ENCODE measurements at regions not wholly inside any gene's neighbourhood (a gene's known extent, or its start where the extent isn't known, plus 50 kb on each side); places are given as distances from the start of the nearest gene placed in this dataset.

DNA sequence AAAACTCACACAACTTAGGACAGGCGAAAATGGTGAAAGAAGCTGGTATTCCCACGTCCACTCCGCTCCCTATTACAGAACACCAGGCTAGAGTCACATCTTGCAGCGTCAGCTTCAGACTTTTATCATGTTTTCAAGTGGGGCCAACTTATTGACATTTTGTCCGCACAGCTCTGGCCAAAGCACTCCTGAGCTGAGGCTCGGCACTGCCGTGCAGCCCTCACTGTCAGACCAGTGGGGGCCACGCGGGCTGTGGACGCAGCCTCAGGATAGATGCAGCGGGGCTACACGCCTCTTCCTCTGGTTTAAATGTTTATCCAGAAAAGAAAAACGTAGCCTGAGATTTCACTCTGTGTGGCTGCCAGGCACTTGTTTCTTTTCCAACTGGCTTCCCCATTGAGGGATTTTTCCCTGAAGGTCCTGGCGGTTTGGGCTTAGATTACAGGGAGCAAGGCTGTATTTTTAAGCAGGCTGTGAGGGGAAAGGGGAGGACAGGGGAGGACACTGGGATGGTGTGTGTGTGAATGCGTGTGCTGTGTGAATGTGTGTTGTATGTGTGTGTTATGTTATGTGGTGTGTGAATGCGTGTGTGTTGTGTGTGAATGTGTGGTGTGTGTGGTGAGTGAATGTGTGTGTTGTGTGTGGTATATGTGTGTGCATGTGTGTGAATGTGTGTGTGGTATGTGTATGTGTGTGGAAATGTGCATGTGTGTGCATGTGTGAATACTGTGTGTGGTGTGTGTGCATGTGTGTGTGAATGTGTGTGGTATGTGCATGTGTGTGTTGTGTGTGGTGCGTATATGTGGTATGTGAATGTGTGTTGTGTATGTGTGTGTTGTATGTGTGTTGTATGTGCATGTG lies 267.6 kb downstream of the DCDC2C start:
- in situ Hi-C loops (cut with MboI; ENCODE audit: low sequenced_read_pairs), result no loop called here
- no peak overlapping the region for H3K4me3 ChIP-seq
- no peaks in the 10 kb centered on the region for H3K36me3 ChIP-seq (replicated peaks)
- no peaks in the 10 kb centered on the region; the same call in 1 of the 2 replicates for H3K9me3 ChIP-seq
- H3K4me1 ChIP-seq, result no peaks in the 10 kb centered on the region
- no peak for DNase-seq (ENCODE audit: low spot score in 2 of 2)
- no peaks in the 10 kb centered on the region for H3K27me3 ChIP-seq (ENCODE audit: low read depth)

DNA sequence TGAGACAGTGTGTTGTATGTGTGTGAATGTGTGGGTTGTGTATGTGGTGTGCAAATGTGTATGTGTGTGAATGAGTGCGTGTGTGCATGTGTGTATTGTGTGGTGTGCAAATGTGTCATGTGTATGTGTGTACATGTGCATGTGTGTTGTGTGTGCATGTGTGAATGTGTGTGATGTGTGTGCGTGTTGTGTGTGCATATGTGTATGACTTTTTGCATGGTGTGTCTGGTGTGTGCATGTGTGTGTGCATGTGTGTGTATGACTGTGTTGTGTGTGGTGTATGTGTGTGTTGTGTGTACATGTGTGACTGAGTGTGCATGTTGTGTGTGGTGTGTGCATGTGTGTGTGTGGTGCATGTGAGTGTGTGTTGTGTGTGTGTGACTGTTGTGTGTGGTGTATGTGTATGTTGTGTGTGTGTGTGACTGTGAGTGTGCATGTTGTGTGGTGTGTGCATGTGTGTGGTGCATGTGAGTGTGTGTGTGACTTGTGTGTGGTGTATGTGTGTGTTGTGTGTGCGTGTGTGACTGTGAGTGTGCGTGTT lies 268.3 kb downstream of the DCDC2C start:
- H3K4me3 ChIP-seq, result no peak overlapping the region
- no peaks in the 10 kb centered on the region for H3K4me1 ChIP-seq
- DNase-seq (ENCODE audit: low spot score in 2 of 2), result no peak
- in situ Hi-C loops (cut with MboI; ENCODE audit: low sequenced_read_pairs), result no loop called here
- H3K27me3 ChIP-seq (ENCODE audit: low read depth), result no peaks in the 10 kb centered on the region
- no peaks in the 10 kb centered on the region for H3K36me3 ChIP-seq (replicated peaks)
- H3K9me3 ChIP-seq, result no peaks in the 10 kb centered on the region; the same call in 1 of the 2 replicates

DNA sequence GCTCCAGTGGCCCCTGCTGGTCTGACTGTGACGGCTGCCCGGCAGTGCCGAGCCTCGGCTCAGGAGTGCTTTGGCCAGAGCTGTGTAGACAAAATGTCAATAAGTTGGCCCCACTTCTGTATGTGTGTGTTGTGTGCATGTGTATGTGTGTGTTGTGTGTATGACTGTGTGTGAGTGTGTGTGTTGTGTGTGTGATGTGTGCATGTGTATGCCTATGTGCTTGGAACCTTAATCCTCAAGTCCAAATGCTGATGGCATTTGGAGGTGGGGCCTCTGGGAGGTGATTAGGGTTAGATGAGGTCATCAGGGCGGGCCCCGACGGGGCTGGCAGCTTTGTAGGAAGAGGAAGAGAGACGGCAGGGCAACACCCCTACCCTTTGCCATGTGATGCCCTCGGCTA lies 269.0 kb downstream of the DCDC2C start:
- H3K9me3 ChIP-seq, result no peaks in the 10 kb centered on the region; the same call in 1 of the 2 replicates
- H3K36me3 ChIP-seq (replicated peaks), result no peaks in the 10 kb centered on the region
- in situ Hi-C loops (cut with MboI; ENCODE audit: low sequenced_read_pairs), result no loop called here
- H3K4me3 ChIP-seq, result no peak overlapping the region
- DNase-seq (ENCODE audit: low spot score in 2 of 2), result no peak
- H3K27me3 ChIP-seq (ENCODE audit: low read depth), result no peaks in the 10 kb centered on the region
- H3K4me1 ChIP-seq, result no peaks in the 10 kb centered on the region

DNA sequence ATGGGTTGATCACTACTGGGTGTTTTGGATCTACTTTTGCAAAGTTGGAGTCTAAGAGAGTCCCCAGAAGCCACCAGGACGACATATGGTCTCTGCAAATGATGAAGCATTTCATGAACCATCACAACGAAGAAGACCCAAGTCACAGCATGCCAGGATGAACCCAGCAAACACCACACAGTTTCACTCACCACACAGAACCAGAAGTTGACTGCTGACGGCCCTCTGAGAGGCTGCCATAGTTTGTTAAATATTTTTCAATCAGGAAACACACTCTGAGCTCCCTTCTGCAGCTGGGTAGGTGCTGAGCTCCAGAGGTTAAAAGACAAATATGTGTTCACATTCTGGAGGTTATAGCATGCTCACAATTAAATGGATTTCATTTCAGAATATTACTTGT lies 271.4 kb downstream of the DCDC2C start:
- no peaks in the 10 kb centered on the region for H3K27me3 ChIP-seq (ENCODE audit: low read depth)
- H3K4me1 ChIP-seq, result no peaks in the 10 kb centered on the region
- H3K9me3 ChIP-seq, result no peaks in the 10 kb centered on the region; the same call in 1 of the 2 replicates
- no peak overlapping the region for H3K4me3 ChIP-seq
- in situ Hi-C loops (cut with MboI; ENCODE audit: low sequenced_read_pairs), result no loop called here
- H3K36me3 ChIP-seq (replicated peaks), result no peaks in the 10 kb centered on the region
- no peak for DNase-seq (ENCODE audit: low spot score in 2 of 2)

DNA sequence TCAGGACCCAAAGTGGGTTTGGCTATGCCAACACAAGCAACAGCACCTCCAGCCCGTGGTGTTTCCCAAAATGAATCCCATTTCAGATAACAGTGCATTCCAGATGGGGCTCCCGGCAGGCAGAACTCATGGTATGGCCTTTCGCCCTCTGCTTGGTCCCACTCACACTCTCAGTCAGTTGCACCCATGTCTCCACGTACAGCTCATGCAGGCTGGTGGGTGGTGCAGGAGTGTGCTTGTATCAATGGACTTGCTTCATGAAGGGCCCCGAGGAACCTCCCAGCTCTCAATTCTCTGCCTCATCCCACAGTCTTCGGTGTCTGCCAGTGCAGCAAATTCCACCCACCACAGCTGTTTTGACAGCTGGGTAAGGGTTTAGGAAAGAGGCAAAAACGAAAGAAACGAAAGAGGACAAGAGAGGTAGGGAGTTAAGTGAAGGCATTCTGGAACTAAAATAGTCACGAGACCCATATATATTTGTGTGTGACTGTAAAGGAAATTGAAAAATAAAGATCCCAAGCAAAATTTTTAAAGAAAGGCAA lies 278.1 kb downstream of the DCDC2C start:
- no peaks in the 10 kb centered on the region for H3K36me3 ChIP-seq (replicated peaks)
- no peaks in the 10 kb centered on the region for H3K27me3 ChIP-seq (ENCODE audit: low read depth)
- H3K9me3 ChIP-seq, result no peaks in the 10 kb centered on the region
- H3K4me3 ChIP-seq, result no peak overlapping the region
- no peak for DNase-seq (ENCODE audit: low spot score in 2 of 2)
- H3K4me1 ChIP-seq, result no peaks in the 10 kb centered on the region
- in situ Hi-C loops (cut with MboI; ENCODE audit: low sequenced_read_pairs), result no loop called here

DNA sequence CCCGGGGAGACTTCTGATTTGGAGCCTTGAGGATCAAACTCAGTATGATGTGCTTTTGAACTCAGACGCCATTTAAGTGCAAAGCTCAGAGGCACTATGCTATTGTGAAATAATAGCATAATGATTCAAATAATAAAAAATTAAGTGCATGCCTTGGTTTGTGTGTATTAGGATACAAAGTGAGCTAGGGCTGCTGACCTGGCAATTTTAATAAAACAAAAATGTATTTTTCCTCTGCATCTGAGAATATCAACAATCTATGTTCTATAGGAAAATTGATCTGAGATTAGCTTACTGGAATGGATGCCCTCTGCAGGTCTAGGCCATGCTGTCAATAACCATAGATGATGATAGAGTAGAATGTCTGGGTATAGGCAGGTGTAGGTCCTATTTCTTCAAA lies 278.8 kb downstream of the DCDC2C start:
- in situ Hi-C loops (cut with MboI; ENCODE audit: low sequenced_read_pairs), result no loop called here
- Histone ChIP-seq H3K4me3 (no peak overlapping the region), H3K36me3 (replicated peaks) (no peaks in the 10 kb centered on the region), H3K9me3 (no peaks in the 10 kb centered on the region), H3K27me3 (ENCODE audit: low read depth) (no peaks in the 10 kb centered on the region), H3K4me1 (no peaks in the 10 kb centered on the region)
- no peak for DNase-seq (ENCODE audit: low spot score in 2 of 2)

DNA sequence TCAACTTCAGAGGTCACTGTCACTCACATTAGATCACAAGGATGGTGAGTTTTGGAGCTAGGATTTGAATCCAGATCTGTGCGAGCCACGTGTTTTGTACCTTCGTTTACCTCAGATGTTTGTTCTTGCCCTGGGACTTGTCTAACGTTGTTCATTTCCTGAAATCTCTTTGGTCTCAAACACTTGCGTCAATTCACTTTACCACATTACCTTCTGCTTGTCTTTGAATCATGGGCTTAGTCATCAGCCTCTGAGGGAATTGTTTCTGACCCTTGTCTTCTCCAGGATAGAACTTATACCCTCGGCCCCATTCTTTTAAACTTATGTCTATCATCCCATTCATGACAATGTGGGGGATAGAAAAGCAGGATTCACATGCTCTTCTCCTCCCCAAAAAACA lies 282.7 kb downstream of the DCDC2C start:
- Histone ChIP-seq H3K4me3 (no peak overlapping the region), H3K4me1 (no peaks in the 10 kb centered on the region), H3K36me3 (replicated peaks) (no peaks in the 10 kb centered on the region), H3K27me3 (ENCODE audit: low read depth) (no peaks in the 10 kb centered on the region), H3K9me3 (no peaks in the 10 kb centered on the region)
- no peak for DNase-seq (ENCODE audit: low spot score in 2 of 2)
- in situ Hi-C loops (cut with MboI; ENCODE audit: low sequenced_read_pairs), result no loop called here

DNA sequence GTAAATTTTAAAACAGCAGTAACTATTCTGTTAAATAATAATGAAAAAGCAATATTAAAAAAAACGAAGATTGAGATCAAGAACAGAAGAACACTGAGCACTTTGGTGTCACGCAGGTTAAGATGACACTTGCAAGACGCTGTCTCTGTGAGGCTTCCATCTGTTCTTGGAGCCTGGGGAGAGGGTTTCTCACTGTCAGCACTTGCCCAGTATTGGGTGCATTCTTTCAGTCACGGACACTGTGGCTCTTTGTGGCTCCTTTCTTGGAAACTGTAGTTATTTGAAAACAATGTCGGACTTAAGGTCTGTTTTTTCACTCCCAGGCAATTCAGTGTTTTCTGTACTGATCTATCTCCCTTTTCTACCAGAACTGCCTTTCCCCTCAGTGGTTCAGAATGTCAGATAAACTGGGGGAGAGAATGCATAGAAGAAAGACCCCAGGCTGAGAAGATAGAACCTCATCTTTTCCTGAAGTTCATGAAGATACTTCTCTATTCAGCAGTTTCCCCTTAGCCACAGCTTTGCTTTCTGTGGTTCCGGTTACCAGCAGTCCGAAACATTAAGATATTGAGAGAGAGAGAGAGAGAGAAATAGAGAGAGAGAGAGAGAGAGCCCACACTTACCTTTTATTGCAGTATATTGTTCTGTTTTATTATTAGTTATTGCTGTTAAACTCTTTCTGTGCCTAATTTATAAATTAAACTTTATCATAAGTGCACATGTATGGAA lies 283.3 kb downstream of the DCDC2C start:
- no peaks in the 10 kb centered on the region for H3K4me1 ChIP-seq
- no peak for DNase-seq (ENCODE audit: low spot score in 2 of 2)
- H3K9me3 ChIP-seq, result no peaks in the 10 kb centered on the region
- H3K4me3 ChIP-seq, result no peak overlapping the region
- H3K27me3 ChIP-seq (ENCODE audit: low read depth), result no peaks in the 10 kb centered on the region
- in situ Hi-C loops (cut with MboI; ENCODE audit: low sequenced_read_pairs), result no loop called here
- no peaks in the 10 kb centered on the region for H3K36me3 ChIP-seq (replicated peaks)

DNA sequence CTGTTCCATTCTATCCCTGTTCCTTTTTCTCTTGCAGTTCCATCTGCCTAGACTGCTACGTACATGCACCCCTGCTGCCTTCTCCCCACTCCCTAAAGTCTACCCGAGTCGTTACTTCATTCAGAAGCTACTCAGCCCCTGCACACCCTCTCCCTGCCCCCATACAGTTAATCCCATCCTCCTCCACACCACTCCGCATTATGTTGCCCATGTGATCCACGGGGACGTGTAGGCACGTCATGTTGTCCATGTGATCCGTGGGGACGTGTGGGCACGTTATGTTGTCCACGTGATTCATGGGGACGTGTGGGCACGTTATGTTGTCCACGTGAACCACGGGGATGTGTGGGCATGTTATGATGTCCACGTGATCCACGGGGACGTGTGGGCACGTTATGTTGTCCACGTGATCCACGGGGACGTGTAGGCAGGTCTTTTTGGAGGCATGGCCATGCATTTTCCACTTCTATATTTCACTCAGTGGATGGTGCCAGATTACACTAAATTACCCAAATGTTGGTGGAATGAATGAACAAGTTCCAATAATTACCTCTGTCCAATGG lies 299.5 kb downstream of the DCDC2C start:
- no peaks in the 10 kb centered on the region for H3K4me1 ChIP-seq
- no peak overlapping the region for H3K4me3 ChIP-seq
- in situ Hi-C loops (cut with MboI; ENCODE audit: low sequenced_read_pairs), result no loop called here
- H3K27me3 ChIP-seq (ENCODE audit: low read depth), result no peaks in the 10 kb centered on the region
- no peaks in the 10 kb centered on the region for H3K9me3 ChIP-seq
- DNase-seq (ENCODE audit: low spot score in 2 of 2), result no peak
- H3K36me3 ChIP-seq (replicated peaks), result no peaks in the 10 kb centered on the region

DNA sequence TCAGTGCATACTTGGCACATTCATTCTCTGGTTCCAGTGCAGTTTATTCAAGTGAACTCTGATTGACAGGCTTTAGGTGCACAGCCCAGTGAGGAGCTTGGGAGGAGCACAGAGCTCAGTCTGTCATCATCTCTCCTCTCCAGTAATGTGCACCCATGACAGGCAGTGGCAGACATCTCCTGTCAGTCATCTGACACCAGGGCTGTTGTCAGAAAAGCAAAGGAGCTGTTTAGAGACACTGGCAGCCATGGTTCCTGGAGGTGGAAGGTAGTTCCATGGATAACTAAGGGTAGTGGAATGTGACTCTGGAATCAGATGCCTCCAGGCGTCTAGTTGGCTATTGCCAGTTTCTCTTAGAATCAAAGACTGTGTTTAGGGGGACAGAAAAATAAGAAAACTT lies 308.8 kb downstream of the DCDC2C start:
- Histone ChIP-seq H3K9me3 (no peaks in the 10 kb centered on the region), H3K4me3 (no peak overlapping the region), H3K4me1 (no peaks in the 10 kb centered on the region), H3K36me3 (replicated peaks) (no peaks in the 10 kb centered on the region), H3K27me3 (ENCODE audit: low read depth) (no peaks in the 10 kb centered on the region)
- no peak for DNase-seq (ENCODE audit: low spot score in 2 of 2)
- in situ Hi-C loops (cut with MboI; ENCODE audit: low sequenced_read_pairs), result no loop called here

DNA sequence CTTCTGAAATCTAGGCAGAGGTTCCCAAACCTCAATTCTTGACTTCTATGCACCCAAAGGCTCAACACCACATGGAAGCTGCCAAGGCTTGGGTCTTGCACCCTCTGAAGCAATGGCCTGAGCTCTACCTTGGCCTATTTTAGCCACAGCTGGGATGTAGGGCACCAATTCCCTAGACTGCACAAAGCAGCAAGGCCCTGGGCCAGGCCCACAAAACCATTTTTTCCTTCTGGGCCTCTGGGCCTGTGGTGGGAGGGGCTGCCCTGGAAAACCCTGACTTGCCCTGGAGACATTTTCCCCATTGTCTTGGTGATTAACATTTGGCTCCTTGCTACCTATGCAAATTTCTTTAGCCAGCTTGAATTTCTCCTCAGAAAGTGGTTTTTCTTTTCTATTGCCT lies 315.2 kb downstream of the DCDC2C start:
- H3K4me3 ChIP-seq, result no peak overlapping the region
- H3K36me3 ChIP-seq (replicated peaks), result no peaks in the 10 kb centered on the region
- H3K27me3 ChIP-seq (ENCODE audit: low read depth), result no peaks in the 10 kb centered on the region
- DNase-seq (ENCODE audit: low spot score in 2 of 2), result no peak
- H3K4me1 ChIP-seq, result no peaks in the 10 kb centered on the region
- in situ Hi-C loops (cut with MboI; ENCODE audit: low sequenced_read_pairs), result no loop called here
- no peaks in the 10 kb centered on the region for H3K9me3 ChIP-seq

DNA sequence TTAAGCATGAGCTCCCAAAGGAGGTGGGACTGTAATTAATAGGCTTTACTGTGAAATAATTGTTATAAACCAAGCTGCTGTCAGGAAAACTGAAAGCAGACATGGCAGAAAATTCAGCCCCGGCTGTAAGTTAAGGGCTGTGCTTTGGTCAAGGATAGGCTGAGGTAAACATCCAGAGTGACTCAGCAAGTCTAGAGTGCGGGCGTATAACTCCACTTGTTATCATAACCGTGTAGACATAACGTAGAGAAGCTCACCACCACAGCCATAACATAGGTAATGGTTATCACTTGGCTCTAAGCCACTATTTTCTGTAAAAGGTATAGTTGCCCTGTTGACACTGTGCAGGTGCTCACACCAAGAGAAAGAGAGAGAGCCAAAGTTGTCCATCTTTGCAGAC lies 316.8 kb downstream of the DCDC2C start:
- in situ Hi-C loops (cut with MboI; ENCODE audit: low sequenced_read_pairs), result no loop called here
- no peaks in the 10 kb centered on the region for H3K36me3 ChIP-seq (replicated peaks)
- H3K4me1 ChIP-seq, result no peaks in the 10 kb centered on the region
- no peaks in the 10 kb centered on the region for H3K9me3 ChIP-seq
- DNase-seq (ENCODE audit: low spot score in 2 of 2), result no peak
- no peaks in the 10 kb centered on the region for H3K27me3 ChIP-seq (ENCODE audit: low read depth)
- no peak overlapping the region for H3K4me3 ChIP-seq

DNA sequence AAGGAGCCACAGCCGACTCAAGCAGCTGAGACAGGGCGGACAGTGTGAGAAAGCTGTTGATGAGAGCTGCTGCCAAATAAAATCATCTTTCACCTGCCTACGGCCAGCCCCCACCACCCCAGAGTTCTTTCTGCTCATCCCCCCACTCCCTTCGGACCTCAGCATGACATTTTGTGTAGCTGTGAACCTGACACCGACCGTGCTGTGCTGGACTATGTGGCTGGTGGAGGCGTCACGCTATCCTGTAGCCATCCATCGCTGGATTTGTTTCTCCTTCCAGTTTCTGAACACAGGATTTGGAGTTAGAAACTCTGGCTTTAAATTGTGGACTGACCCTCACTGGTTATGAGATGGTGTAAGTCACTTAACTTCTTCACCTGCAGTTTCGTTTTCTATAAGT lies 317.3 kb downstream of the DCDC2C start:
- Histone ChIP-seq H3K4me1 (no peaks in the 10 kb centered on the region), H3K4me3 (no peak overlapping the region), H3K27me3 (ENCODE audit: low read depth) (no peaks in the 10 kb centered on the region), H3K36me3 (replicated peaks) (no peaks in the 10 kb centered on the region), H3K9me3 (no peaks in the 10 kb centered on the region)
- in situ Hi-C loops (cut with MboI; ENCODE audit: low sequenced_read_pairs), result no loop called here
- DNase-seq (ENCODE audit: low spot score in 2 of 2), result no peak

DNA sequence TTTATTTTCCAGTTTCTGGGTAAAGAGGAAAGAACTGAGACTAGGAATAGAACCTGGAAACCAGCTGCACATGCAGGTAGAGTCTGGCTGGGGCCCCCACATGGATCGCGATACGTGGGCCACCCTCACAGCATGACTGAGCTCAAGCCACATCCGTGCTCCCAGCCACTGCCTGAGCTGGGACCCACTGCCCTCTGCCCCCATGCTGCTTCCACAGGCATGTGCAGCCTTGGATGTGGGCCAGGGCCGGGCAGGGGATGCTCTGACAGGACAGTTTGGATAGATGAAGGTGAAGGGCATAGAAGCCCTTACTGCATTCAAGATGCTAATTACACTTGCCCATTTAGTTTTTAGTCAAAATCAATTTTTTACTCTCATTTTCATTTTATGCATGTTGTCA lies 321.2 kb downstream of the DCDC2C start:
- no peak for DNase-seq (ENCODE audit: low spot score in 2 of 2)
- no peak overlapping the region for H3K4me3 ChIP-seq
- no peaks in the 10 kb centered on the region for H3K36me3 ChIP-seq (replicated peaks)
- H3K4me1 ChIP-seq, result no peaks in the 10 kb centered on the region
- in situ Hi-C loops (cut with MboI; ENCODE audit: low sequenced_read_pairs), result no loop called here
- no peaks in the 10 kb centered on the region for H3K9me3 ChIP-seq
- no peaks in the 10 kb centered on the region for H3K27me3 ChIP-seq (ENCODE audit: low read depth)
